Right renal cortex interstitium (tissue), 3 donors: ENCODE measurements at regions not wholly inside any gene's neighbourhood (a gene's known extent, or its start where the extent isn't known, plus 50 kb on each side); places are given as distances from the start of the nearest gene placed in this dataset.
A peak's percentile ranks its signal among the peaks of the same experiment; 100 is the strongest.

Experiments used
- DNase-seq, 3 donors: peaks; one replicate each; pipeline ENCODE4 v3.0.0-alpha.2; 2013; ENCODE audit warnings: low read depth in 3 of 3, low spot score in 2 of 3

- no peak for DNase-seq
These were observed 190.8 kb downstream of the ATP23 start for GRCh38 chr12:58131986-58132755.

DNA sequence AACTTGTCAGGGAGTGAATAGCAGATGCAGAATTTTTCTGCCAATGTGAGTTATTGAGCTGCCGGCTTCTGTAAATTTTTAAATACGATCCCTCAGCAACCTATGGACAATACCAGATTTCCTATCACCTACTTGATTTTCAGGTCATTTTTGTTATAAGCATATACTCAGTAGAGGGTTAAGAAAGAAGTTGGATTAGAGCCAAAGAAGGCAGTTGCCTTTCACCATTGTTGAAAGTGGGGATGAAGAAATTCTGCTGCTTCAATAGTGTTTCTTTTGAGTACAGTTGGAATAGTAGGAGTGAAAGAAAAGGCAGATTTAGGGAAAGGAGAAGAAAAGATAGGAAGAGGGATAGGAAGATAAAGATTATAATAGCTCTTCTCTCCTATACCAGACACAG lies 197.1 kb downstream of the ATP23 start:
- DNase-seq, result no peak

- no peak for DNase-seq
These were observed 198.5 kb downstream of the ATP23 start for GRCh38 chr12:58139894-58140293.

DNA sequence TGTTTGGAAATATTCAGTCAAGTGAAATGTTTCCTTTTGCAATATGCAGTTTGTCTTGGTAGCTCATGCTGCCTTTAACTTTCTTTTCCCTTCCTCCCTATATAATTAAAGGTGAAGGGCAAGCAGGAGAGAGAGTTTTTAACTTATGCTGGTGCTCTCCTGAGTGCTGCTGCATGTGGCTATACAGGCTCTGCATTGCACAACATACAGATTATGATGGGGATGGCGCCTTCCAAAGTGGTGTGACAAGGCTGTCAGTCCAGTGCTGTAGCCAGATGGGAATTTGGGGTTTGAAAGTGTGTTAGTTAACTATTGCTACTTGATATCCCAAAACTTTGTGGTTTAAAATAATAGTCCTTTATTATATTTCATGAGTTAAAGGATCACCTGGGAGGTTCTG lies 199.0 kb downstream of the ATP23 start:
- no peak for DNase-seq

DNA sequence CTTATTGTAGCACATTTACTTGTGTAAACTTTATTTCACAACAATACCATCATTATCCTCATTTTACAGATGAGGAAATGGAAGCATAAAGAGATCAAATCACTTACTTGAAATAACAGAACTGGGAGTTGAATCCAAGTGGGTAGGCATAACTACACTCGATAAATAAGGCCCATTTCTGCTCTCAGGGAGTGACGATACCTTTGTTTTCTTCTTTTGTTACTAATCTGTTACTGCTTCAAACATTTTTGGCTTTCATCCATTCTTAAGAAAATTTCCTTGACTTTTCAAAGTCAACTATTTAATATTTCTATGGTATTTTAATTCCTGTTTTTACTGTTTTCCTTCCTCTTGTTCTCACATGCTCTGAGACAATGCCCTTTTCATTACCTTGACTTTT lies 201.6 kb downstream of the ATP23 start:
- no peak for DNase-seq

DNA sequence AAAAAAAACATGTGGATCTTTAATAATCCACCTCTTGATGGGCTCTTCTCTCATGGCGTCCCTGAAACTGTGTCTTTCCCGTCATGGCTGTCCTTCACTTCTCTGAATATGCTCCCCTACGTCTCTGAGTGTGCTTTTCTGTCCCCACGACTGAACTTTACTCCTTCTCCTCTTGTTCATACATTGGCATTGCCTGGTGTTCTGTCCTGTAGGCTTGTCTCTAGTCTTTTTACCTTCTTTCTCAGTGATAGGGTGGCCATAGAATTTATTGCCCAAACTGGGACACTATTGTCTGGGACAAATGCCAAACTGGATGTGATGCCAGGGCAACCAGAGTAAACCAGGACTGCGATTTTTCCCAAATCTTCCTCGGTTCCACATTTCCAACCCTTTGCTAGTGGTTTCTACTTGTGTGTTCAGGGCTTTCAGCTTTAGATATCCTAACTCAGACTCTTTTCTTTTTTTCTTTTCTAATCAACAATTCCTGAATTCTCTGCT lies 202.2 kb downstream of the ATP23 start:
- no peak for DNase-seq

DNA sequence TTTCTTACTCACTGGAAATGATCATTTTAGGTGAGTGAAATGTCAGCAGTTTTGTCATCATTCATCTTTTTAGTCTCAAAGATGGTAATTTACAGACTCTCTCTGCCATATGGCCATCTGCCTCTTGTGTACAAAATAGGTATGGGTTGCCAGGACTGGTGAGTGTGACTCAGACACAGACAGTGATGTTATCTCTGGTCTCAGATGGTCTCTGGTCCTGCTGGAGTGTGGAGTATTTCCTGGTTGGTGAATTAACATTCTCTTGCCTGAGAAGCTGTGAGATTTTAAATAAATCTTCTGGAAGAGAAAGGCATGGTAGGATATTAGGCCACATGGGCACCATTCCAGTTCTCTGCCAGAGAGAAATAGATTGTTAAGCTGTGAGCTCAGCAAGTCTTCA lies 207.0 kb downstream of the ATP23 start:
- DNase-seq, result no peak

DNA sequence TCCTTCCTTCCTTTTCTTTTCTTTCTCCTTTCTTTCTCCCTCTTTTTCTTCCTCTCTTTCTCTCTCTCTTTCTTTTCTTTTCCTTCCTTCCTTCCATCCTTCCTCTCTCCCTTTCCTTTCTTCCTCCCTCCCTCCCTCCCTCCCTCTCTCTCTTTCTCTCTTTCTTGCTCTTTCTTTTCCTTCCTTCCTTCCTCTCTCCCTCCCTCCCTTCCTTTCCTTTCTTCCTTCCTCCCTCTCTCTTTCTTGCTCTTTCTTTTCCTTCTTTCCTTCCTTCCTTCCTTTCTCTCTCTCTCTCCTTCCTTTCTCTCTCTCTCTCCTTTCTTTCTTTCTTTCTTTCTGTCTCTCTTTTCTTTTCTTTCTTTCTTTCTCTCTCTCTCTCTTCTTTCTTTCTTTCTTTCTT lies 207.6 kb downstream of the ATP23 start:
- no peak for DNase-seq

DNA sequence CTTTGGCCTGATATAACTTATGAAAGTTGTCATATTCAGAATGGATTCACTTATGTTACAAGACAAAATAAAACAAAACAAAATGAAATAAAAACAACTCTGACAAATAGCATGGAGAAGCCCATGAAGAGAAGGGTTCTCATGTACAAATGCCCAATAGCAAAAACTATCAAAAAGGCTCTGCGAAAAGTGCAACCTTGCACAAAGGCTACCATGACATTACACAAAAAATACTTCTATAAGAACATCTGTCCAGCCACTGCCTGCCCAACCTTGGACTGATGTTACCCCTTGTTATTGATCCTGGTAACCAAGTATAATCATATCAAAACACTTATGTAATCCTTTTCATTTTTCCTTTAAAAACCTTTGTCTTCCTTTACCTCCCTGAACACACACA lies 213.0 kb downstream of the ATP23 start:
- DNase-seq, result no peak

- no peak for DNase-seq
These were observed 215.3 kb downstream of the ATP23 start for GRCh38 chr12:58156697-58157096.

- DNase-seq, result no peak
These were observed 218.6 kb downstream of the ATP23 start for GRCh38 chr12:58159941-58160340.

DNA sequence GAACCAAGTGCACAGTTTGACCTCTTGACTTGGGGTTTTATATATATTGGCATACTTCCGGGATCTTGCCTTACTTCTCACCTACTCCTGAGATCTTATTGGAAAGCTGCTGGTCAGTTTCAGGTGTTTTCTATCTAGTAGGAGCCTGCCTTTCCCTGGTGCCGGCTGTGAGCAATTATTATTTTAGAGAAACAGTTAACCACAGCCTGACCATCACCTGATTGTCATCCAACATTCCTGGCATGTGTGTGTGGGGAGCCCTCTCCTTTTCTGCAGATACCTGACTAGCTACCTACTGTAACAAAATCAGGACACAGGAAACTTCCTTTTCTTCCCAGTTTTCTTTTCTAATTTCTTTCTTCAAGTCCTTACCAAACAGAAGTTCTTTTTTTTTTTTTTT lies 220.4 kb downstream of the ATP23 start:
- DNase-seq, result no peak

GRCh38 chr12:58163021-58163420 lies 221.7 kb downstream of the ATP23 start:
- no peak for DNase-seq

GRCh38 chr12:58166643-58167042 lies 225.3 kb downstream of the ATP23 start:
- no peak for DNase-seq

DNA sequence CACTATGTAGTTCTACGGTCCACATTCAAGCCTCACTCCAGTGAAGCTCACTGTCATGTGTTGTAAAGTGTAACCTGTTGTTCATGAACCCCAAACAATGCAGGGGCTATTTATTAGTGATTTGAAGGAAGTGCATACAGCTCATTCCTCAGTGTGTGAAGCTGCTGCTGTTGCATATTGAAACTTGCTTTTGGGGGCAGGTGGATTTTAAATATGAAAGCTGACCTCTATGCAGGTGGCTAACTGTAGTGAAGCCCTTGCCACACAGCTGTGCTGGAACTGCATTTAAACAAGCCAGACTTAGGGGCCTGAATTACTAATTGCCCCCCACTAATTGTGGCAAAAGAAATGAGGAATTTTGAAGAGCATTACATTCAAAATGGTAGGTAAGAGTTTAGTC lies 226.3 kb downstream of the ATP23 start:
- DNase-seq, result no peak

- DNase-seq, result no peak
These were observed 228.5 kb downstream of the ATP23 start for GRCh38 chr12:58169826-58170225.

DNA sequence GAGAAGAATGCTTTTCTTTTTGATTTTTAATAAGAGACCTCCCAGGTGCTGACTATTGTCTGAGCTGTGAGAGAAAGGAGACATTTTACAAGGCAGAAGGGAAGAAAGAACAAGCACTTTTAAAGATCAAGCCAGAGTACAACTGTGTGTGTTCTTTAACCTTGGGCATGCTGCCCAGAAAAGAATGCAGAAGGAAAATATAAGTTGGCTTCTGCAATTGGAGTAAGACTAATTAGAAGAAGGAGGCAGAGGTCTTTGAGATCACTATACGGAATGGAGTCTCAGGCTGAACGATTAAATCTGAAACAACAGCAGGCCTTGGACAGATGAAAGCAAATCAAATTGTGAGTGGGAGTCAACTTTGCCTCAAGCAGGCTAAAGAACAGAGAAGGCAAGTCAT lies 230.5 kb downstream of the ATP23 start:
- peak in 1 of 3 donors; percentile 39 for DNase-seq

GRCh38 chr12:58172433-58173073 lies 231.2 kb downstream of the ATP23 start:
- no peak for DNase-seq

GRCh38 chr12:58174316-58174715 lies 232.9 kb downstream of the ATP23 start:
- DNase-seq, result no peak

GRCh38 chr12:58176296-58176869 lies 235.0 kb downstream of the ATP23 start:
- no peak for DNase-seq

DNA sequence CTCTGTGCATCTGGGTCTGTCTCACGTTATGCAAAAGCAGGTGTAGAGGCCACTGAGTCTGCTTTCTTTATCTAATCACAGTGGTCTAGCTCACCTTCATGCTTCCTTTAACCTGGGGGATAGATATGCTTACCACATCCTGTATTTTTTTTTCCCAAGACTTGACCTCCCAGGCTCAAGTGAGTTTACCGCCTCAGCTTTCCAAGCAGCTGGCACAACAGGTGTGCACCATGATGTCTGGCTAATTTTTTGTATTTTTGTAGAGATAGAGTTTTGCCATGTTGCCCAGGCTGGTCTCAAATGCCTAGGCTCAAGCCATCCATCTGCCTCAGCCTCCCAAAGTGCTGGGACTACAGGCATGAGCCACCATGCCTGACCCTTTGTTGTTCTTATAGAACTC lies 236.0 kb downstream of the ATP23 start:
- DNase-seq, result no peak

DNA sequence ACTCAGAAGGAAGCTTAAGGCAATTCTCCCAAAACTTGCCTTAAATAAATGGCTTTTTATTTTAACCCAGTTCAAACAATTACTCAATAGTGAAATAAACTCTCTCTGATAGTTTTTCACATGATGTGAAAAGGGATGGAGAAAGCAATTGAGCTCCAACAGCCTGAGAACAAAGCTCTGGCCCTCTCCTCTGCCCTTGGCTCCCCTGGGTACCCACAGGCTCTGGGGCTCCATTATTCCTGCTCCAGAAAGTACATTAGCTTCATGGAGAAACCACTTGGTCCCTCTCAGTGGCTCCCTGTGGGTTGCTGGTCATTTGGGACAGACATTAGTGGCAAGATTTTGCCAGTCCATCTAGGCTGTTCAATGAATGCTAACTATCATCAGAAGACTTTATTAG lies 242.8 kb downstream of the ATP23 start:
- no peak for DNase-seq
